GM12878 (cell line): ENCODE measurements at regions not wholly inside any gene's neighbourhood (a gene's known extent, or its start where the extent isn't known, plus 50 kb on each side); places are given as distances from the start of the nearest gene placed in this dataset.
A peak's percentile ranks its signal among the peaks of the same experiment; 100 is the strongest.

Experiments used
- ATAC-seq: fragments of 200-7000 bp; cut with Tn5 transposase; 3 replicates; pipeline ENCODE4 v1.9.1; 2020; ENCODE audit warnings: mild to moderate bottlenecking, moderate library complexity
- BruUV-seq: library from RNA; stranded (reverse); fragments of 400-500 nt; replicated peaks from 2 replicates; lab custom pipeline; 2021; lab: Mats Ljungman, UMichigan
- CTCF ChIA-PET: fragments of 300-600 bp; sonication (Branson Sonifier 250); formaldehyde crosslinking; extraction: SDS; loops from one replicate; lab custom pipeline; 2021; ENCODE audit warnings: inconsistent platforms; lab: Yijun Ruan, JAX
- POLR2A ChIA-PET: fragments of 350-600 bp; formaldehyde crosslinking; extraction: SDS; loops from one replicate; lab custom pipeline; 2021; ENCODE audit warnings: inconsistent platforms; lab: Charles Lee
- RAD21 ChIA-PET: fragments of 300-600 bp; sonication (Branson Sonifier 250); formaldehyde crosslinking; loops from one replicate; lab custom pipeline; 2023; ENCODE audit warnings: antibody characterized with exemption; ENCODE audit not compliant: unreplicated experiment; lab: Charles Lee
- SMC1A ChIA-PET: fragments of 300-600 bp; sonication (Branson Sonifier 250); formaldehyde crosslinking; loops from one replicate; lab custom pipeline; 2023; ENCODE audit not compliant: unreplicated experiment, uncharacterized antibody; lab: Charles Lee
- DNase-seq: peaks from one replicate; pipeline ENCODE4 v3.0.0-alpha.2; 2011; ENCODE audit warnings: low read depth, low spot score
- FAIRE-seq: peaks from 3 replicates; lab custom pipeline; 2011; peaks lifted over from hg19 to GRCh38; lab: Jason Lieb, UNC
- H2AFZ ChIP-seq: 2 replicates; pipeline ENCODE4 v1.6.0; 2011; ENCODE audit warnings: low read depth, low read length, control low read depth; ENCODE audit not compliant: control insufficient read depth
- H3K27ac ChIP-seq: 2 replicates; pipeline ENCODE4 v1.5.1; 2011; ENCODE audit warnings: control low read depth; ENCODE audit not compliant: control insufficient read depth, insufficient read depth
- H3K27me3 ChIP-seq, 2 experiments: replicated peaks in 1 of 2; 2 replicates each; pipeline versions ENCODE4 v1.6.0 to v1.6.1; 2011; ENCODE audit warnings: low read length in 1 of 2; ENCODE audit not compliant: control insufficient read depth in 2 of 2, insufficient read depth in 2 of 2
- H3K36me3 ChIP-seq, 2 experiments: 2 replicates each; pipeline ENCODE4 v1.5.1; 2011; ENCODE audit warnings: low read length in 1 of 2; ENCODE audit not compliant: control insufficient read depth in 2 of 2, insufficient read depth in 2 of 2
- H3K4me1 ChIP-seq: 2 replicates; pipeline ENCODE4 v1.6.1; 2011; ENCODE audit warnings: mild to moderate bottlenecking, low read length, moderate library complexity, mixed read lengths; ENCODE audit not compliant: control insufficient read depth, insufficient read depth
- H3K4me2 ChIP-seq: 2 replicates; pipeline ENCODE4 v1.6.0; 2011; ENCODE audit warnings: control low read depth; ENCODE audit not compliant: control insufficient read depth, insufficient read depth
- H3K4me3 ChIP-seq: fragments of 200-600 bp; sonication (generic); 2 replicates; pipeline ENCODE4 v1.5.1; 2016
- H3K79me2 ChIP-seq: 2 replicates; pipeline ENCODE4 v1.6.0; 2011; ENCODE audit warnings: low read length; ENCODE audit not compliant: control insufficient read depth, insufficient read depth
- H3K9ac ChIP-seq: 2 replicates; pipeline ENCODE4 v1.8.0; 2011; ENCODE audit warnings: low read length, control low read depth, mixed read lengths; ENCODE audit not compliant: control insufficient read depth, insufficient read depth
- H3K9me3 ChIP-seq: replicated peaks from 3 replicates; pipeline ENCODE4 v1.5.1; 2011; ENCODE audit warnings: mild to moderate bottlenecking, low read length; ENCODE audit not compliant: control insufficient read depth, insufficient read depth
- H4K20me1 ChIP-seq: 2 replicates; pipeline ENCODE4 v1.6.0; 2011; ENCODE audit not compliant: control insufficient read depth, insufficient read depth
- ASH2L ChIP-seq: fragments of 300-600, 200-600 bp; sonication (generic); IDR thresholded peaks from 2 replicates; pipeline ENCODE4 v1.6.1; 2017; ENCODE audit warnings: low read depth, mild to moderate bottlenecking, borderline replicate concordance
- CEBPB ChIP-seq, 2 experiments: fragments of 150-350 bp in 1 of 2; IDR thresholded peaks; 2 replicates each; pipeline ENCODE4 v1.6.1; 2012 to 2014; ENCODE audit warnings: low read depth in 2 of 2, low read length in 2 of 2, borderline replicate concordance in 1 of 2, inconsistent platforms in 1 of 2
- CEBPZ ChIP-seq: fragments of 150-350 bp; IDR thresholded peaks from 2 replicates; pipeline ENCODE4 v1.6.1; 2016; ENCODE audit warnings: low read depth, low read length
- EP300 ChIP-seq, 2 experiments: fragments of 150-350 bp in 1 of 2; IDR thresholded peaks; 2 replicates each; pipeline ENCODE4 v1.6.1; 2011 to 2012; ENCODE audit warnings: low read depth in 2 of 2, low read length in 2 of 2, borderline replicate concordance in 1 of 2, improper control_type of control experiment in 1 of 2, inconsistent platforms in 1 of 2; ENCODE audit not compliant: control insufficient read depth in 1 of 2
- JUNB ChIP-seq: IDR thresholded peaks from 2 replicates; pipeline ENCODE4 v1.6.1; 2016; ENCODE audit warnings: antibody characterized with exemption, mild to moderate bottlenecking
- MTA3 ChIP-seq: IDR thresholded peaks from 2 replicates; pipeline ENCODE4 v1.6.1; 2012; ENCODE audit warnings: low read length, inconsistent platforms, borderline replicate concordance
- NR2C2 ChIP-seq: IDR thresholded peaks from 2 replicates; pipeline ENCODE4 v1.6.1; 2011; ENCODE audit warnings: borderline replicate concordance, low read depth; ENCODE audit not compliant: control insufficient read depth, insufficient read length
- NRF1 ChIP-seq: conservative IDR thresholded peaks from 2 replicates; pipeline ENCODE4 v1.6.1; 2011; ENCODE audit warnings: mild to moderate bottlenecking, low read depth, low read length, improper control_type of control experiment
- POU2F2 ChIP-seq: IDR thresholded peaks from 3 replicates; pipeline ENCODE4 v1.6.1; 2011; ENCODE audit warnings: low read depth, mild to moderate bottlenecking, low read length, borderline replicate concordance
- RELB ChIP-seq: fragments of 450-650 bp; IDR thresholded peaks from 2 replicates; pipeline ENCODE4 v1.6.1; 2017; ENCODE audit warnings: low read depth, mild to moderate bottlenecking, moderate library complexity
- SKIL ChIP-seq: fragments of 450-650 bp; IDR thresholded peaks from 2 replicates; pipeline ENCODE4 v1.6.1; 2017; ENCODE audit warnings: mild to moderate bottlenecking, low read depth, inconsistent platforms; ENCODE audit not compliant: poor library complexity, severe bottlenecking
- SPI1 ChIP-seq: IDR thresholded peaks from 2 replicates; pipeline ENCODE4 v1.6.1; 2011; ENCODE audit warnings: low read depth, mild to moderate bottlenecking, low read length, moderate library complexity, borderline replicate concordance; ENCODE audit not compliant: insufficient read depth
- SREBF2 ChIP-seq: IDR thresholded peaks from 2 replicates; pipeline ENCODE4 v1.6.1; 2012; ENCODE audit warnings: mild to moderate bottlenecking, low read length
- SUZ12 ChIP-seq: fragments of 200-600 bp; sonication (generic); IDR thresholded peaks from one replicate; pipeline ENCODE4 v1.6.1; 2018; ENCODE audit warnings: antibody characterized with exemption, mild to moderate bottlenecking; ENCODE audit not compliant: unreplicated experiment
- TAF1 ChIP-seq: IDR thresholded peaks from 2 replicates; pipeline ENCODE4 v1.6.1; 2011; ENCODE audit warnings: mild to moderate bottlenecking, low read depth, low read length, borderline replicate concordance
- TBL1XR1 ChIP-seq: IDR thresholded peaks from 2 replicates; pipeline ENCODE4 v1.6.1; 2012; ENCODE audit warnings: low read depth, low read length, improper control_type of control experiment
- ZNF384 ChIP-seq: IDR thresholded peaks from 2 replicates; pipeline ENCODE4 v1.6.1; 2012; ENCODE audit warnings: low read depth, mild to moderate bottlenecking, low read length, improper control_type of control experiment, borderline replicate concordance
- ZNF622 ChIP-seq: fragments of 450-650 bp; IDR thresholded peaks from 2 replicates; pipeline ENCODE4 v1.6.1; 2017; ENCODE audit warnings: mild to moderate bottlenecking, inconsistent platforms
- WGBS: methylation state at CpG from one replicate; pipeline ENCODE4 v1.1.6; 2016; ENCODE audit warnings: low lambda C conversion rate; ENCODE audit not compliant: insufficient replicate concordance, insufficient coverage; ENCODE audit errors: missing lambda C conversion rate; 5-methylcytosine and 5-hydroxymethylcytosine counted together
- in situ Hi-C: fragments of 300-500 bp; cut with MboI; formaldehyde crosslinking; loops from 9 replicates; pipeline ENCODE4 v1.14.3; 2018; ENCODE audit warnings: mixed read lengths
- intact Hi-C: fragments of 100-400 bp; cut with micrococcal nuclease; formaldehyde crosslinking; loops from one replicate; pipeline ENCODE4 v1.14.2; 2022; ENCODE audit not compliant: unreplicated experiment

- intact Hi-C loops (loop anchor here (1.0 kb wide), 1 partner anchor 47 kb away; no protein-coding TSS in a partner anchor), in situ Hi-C loops (no loop called here)
- Histone ChIP-seq H3K4me3 (no peak overlapping the region), H3K4me1 (peaks cover 6% of the 10 kb centered on the region; the same call in 1 of the 2 replicates), H3K36me3 (no peaks in the 10 kb centered on the region), H4K20me1 (no peaks in the 10 kb centered on the region), H3K9ac (no peak overlapping the region), H3K9me3 (no peaks in the 10 kb centered on the region; the same call in 2 of the 3 replicates), H3K79me2 (no peaks in the 10 kb centered on the region), H3K27me3 (no peaks in the 10 kb centered on the region), H2AFZ (no peak overlapping the region), H3K27ac (peak overlapping the region; percentile 6; the same call in 1 of the 2 replicates), H3K4me2 (no peak overlapping the region)
- DNase-seq: no peak
- no TSS peak for BruUV-seq
- POLR2A ChIA-PET: interaction anchor here (0.5 to 1.4 kb wide), 6 partner anchors 48 to 823 kb away, joined by 3 to 5 read pairs (median 3); no protein-coding TSS in a partner anchor
- ATAC-seq: no peak; the same call in 2 of the 3 replicates
- TF ChIP-seq SUZ12: no peak
- no peak for TF ChIP-seq CEBPZ
- no peak for TF ChIP-seq JUNB
- TF ChIP-seq NRF1: no peak
- TF ChIP-seq ZNF622: no peak
- no peak for TF ChIP-seq RELB
- TF ChIP-seq NR2C2: no peak
- TF ChIP-seq SPI1: no peak
- no peak for TF ChIP-seq TAF1
- TF ChIP-seq SKIL: no peak
- TF ChIP-seq ASH2L: no peak
- no peak for TF ChIP-seq TBL1XR1
- no peak for TF ChIP-seq EP300 (IDR thresholded peaks at IDR 0.05; ENCODE audit: borderline replicate concordance in 1 of 2, control insufficient read depth in 1 of 2, low read depth in 2 of 2, low read length in 2 of 2)
- TF ChIP-seq MTA3: no peak
- no peak for TF ChIP-seq CEBPB (IDR thresholded peaks at IDR 0.05; ENCODE audit: borderline replicate concordance in 1 of 2, low read depth in 2 of 2, low read length in 2 of 2)
- no peak for TF ChIP-seq POU2F2
- no peak for TF ChIP-seq SREBF2
- no peak for TF ChIP-seq ZNF384
- SMC1A ChIA-PET: interaction anchor here (0.6 to 3.2 kb wide), 24 partner anchors 8 to 184 kb away, joined by 3 to 22 read pairs (median 6); no protein-coding TSS in a partner anchor
- 76% methylated on average over 1 of the region's 1 CpG for WGBS
- RAD21 ChIA-PET: interaction anchor here (0.7 to 2.0 kb wide), 15 partner anchors 14 to 395 kb away, joined by 3 to 11 read pairs (median 4); partner anchors contain the start of gene ZNF462
- no peak for FAIRE-seq
- CTCF ChIA-PET: interaction anchor here (0.7 to 1.3 kb wide), 6 partner anchors 9 to 183 kb away, joined by 3 to 5 read pairs (median 3); no protein-coding TSS in a partner anchor
Measured at GRCh38 chr9:106467865-106468164, 395.2 kb upstream of the ZNF462 start.
